Effector memory CD8-positive, alpha-beta T cell (primary cell): ENCODE measurements at regions not wholly inside any gene's neighbourhood (a gene's known extent, or its start where the extent isn't known, plus 50 kb on each side); places are given as distances from the start of the nearest gene placed in this dataset.

ENCODE experiments used
- ATAC-seq: fragments of 150-1000 bp; cut with Tn5 transposase; replicated peaks from 2 replicates; pipeline ENCODE4 v1.10.0; 2021; ENCODE audit warnings: mild to moderate bottlenecking, moderate library complexity
- DNase-seq, 3 experiments: peaks; one replicate each; pipeline ENCODE4 v3.0.0; 2021
- H3K27ac Mint-ChIP-seq, 2 donors: one replicate each; pipeline ENCODE4 v1.8.0; 2022; ENCODE audit warnings: mild to moderate bottlenecking in 2 of 2, mixed read lengths in 2 of 2, moderate library complexity in 2 of 2
- H3K27me3 Mint-ChIP-seq, 2 donors: one replicate each; pipeline ENCODE4 v1.8.0; 2022; ENCODE audit warnings: mixed read lengths in 2 of 2
- H3K36me3 Mint-ChIP-seq: one replicate; pipeline ENCODE4 v1.8.0; 2022; ENCODE audit warnings: mild to moderate bottlenecking, moderate library complexity, mixed read lengths; ENCODE audit not compliant: insufficient read depth
- H3K4me1 Mint-ChIP-seq, 2 donors: one replicate each; pipeline ENCODE4 v1.8.0; 2022; ENCODE audit warnings: low read depth in 2 of 2, mixed read lengths in 2 of 2
- H3K4me3 Mint-ChIP-seq, 2 donors: one replicate each; pipeline ENCODE4 v1.8.0; 2022; ENCODE audit warnings: mild to moderate bottlenecking in 2 of 2, mixed read lengths in 2 of 2, moderate library complexity in 2 of 2
- H3K9me3 Mint-ChIP-seq, 2 donors: one replicate each; pipeline ENCODE4 v1.8.0; 2022; ENCODE audit warnings: mixed read lengths in 2 of 2

DNA sequence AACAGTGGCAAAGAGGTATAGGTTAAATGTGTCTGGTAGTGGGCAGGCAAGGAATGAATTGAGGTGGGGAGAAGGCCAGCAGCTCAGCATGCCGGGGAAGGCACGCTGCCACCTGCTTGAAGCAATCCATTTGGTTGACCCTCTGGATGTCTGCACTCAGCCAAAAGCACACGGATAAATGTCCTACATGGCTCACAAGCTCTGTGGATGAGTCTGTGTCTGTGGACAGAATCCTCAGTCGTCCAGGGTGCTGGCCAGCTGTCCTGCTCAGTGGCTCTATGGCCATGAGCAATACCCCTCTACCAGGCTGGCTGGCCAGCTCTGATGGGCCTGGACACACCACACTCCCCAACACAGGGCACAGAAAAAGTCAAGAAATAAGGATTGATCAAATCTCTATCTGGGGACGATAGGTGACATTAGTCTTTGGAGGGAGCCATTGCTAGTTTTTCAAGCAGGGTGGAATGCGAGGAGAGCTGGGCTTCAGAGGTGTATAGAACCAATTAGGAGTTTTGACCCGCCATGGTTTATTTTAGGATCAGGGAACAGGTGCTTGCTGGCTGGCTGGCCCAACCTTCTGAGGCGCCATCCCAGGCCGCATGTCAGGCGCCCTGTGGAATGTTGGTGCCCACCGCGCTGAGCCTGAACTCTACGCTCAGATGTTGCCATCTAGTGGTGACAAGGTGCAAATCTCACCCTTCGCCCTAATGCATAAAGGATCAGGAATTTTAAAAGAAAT lies 493.4 kb downstream of the TNS3 start:
- no peak for ATAC-seq
- Mint-ChIP-seq H3K4me3 (no peak overlapping the region), H3K9me3 (peaks cover 0 to 4% of the 10 kb centered on the region in 2 donors), H3K36me3 (no peaks in the 10 kb centered on the region), H3K27me3 (peaks cover 0 to 17% of the 10 kb centered on the region in 2 donors), H3K4me1 (no peaks in the 10 kb centered on the region), H3K27ac (no peak overlapping the region)
- DNase-seq, result peak in 1 of 3 experiments; percentile 1

DNA sequence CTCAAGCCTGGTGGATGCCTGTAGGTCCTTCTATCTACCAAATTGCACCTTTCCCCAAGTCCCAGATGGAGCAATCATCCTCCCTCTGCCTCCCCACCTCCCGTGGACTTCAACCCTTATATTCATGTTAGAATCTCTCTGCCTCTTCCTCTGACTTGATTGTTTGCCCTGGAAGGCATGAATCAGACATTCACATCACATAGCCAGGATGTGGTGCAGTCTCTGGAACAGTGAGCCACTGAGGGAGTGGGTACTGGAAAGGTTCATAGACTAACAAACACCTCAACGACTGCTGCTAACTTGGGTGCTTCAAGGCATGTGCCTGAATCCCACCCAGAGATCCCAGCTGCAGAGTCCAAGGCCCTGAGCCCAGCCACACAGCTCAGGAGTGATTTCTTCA lies 494.0 kb downstream of the TNS3 start:
- H3K27ac Mint-ChIP-seq, result no peak overlapping the region
- H3K4me1 Mint-ChIP-seq, result no peaks in the 10 kb centered on the region
- H3K27me3 Mint-ChIP-seq, result peaks cover 0 to 17% of the 10 kb centered on the region in 2 donors
- H3K36me3 Mint-ChIP-seq, result no peaks in the 10 kb centered on the region
- H3K4me3 Mint-ChIP-seq, result no peak overlapping the region
- ATAC-seq (no peak), DNase-seq (no peak)
- peaks cover 0 to 4% of the 10 kb centered on the region in 2 donors for H3K9me3 Mint-ChIP-seq

DNA sequence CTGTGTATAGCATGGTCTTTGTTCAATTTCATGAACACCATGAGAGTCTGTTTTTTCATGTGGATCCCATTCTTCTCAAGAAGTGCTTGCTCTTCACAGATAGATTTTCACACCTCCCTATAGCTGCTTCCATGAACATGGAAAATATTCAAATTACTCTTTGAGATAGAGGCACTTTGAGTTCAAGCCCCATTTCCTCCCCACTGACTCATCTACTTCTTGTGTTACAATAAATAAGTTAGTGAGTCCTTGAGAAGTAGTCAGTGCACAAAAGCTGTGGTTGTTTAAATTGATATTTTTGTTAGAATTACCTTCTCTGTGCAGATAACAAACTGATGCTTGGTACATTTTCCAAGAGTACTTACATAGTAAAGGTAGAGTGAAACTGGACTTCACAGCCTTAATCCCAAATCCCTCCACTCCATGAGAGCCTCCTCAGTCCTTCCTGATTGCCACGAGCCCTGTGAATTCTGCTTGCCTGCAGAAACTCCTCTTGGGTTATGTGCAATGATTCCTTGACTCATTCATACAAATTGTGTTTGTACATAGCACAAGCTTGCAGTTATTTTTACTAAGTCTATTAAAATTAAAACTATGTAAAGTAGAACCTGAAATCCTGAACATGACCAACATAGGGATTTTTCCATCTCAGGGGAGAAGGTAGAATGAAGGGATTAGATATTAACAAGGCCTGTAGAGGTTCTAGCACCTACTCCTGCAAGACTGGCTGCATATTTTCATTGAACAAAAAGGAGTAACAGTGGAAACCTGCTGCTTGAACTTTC lies 496.2 kb downstream of the TNS3 start:
- Mint-ChIP-seq H3K36me3 (no peaks in the 10 kb centered on the region), H3K4me1 (no peaks in the 10 kb centered on the region), H3K27ac (no peak overlapping the region), H3K9me3 (peaks cover 0 to 2% of the 10 kb centered on the region in 2 donors), H3K27me3 (peaks cover 0 to 8% of the 10 kb centered on the region in 2 donors), H3K4me3 (no peak overlapping the region)
- ATAC-seq, result no peak
- no peak for DNase-seq

GRCh38 chr7:47083476-47084250 lies 498.2 kb downstream of the TNS3 start:
- ATAC-seq (no peak), DNase-seq (no peak)
- H3K27ac Mint-ChIP-seq, result no peak overlapping the region
- peaks cover 2 to 9% of the 10 kb centered on the region in 2 donors for H3K9me3 Mint-ChIP-seq
- no peak overlapping the region for H3K4me3 Mint-ChIP-seq
- H3K27me3 Mint-ChIP-seq, result no peaks in the 10 kb centered on the region
- no peaks in the 10 kb centered on the region for H3K4me1 Mint-ChIP-seq
- H3K36me3 Mint-ChIP-seq, result no peaks in the 10 kb centered on the region

GRCh38 chr7:47080816-47081215 lies 501.1 kb downstream of the TNS3 start:
- DNase-seq, result no peak
- no peak for ATAC-seq
- Mint-ChIP-seq H3K9me3 (peaks cover 2 to 9% of the 10 kb centered on the region in 2 donors), H3K27ac (no peak overlapping the region), H3K4me1 (no peaks in the 10 kb centered on the region), H3K36me3 (no peaks in the 10 kb centered on the region), H3K4me3 (no peak overlapping the region), H3K27me3 (no peaks in the 10 kb centered on the region)

GRCh38 chr7:47078241-47078640 lies 503.7 kb downstream of the TNS3 start:
- H3K4me1 Mint-ChIP-seq, result no peaks in the 10 kb centered on the region
- no peaks in the 10 kb centered on the region for H3K36me3 Mint-ChIP-seq
- no peak overlapping the region for H3K27ac Mint-ChIP-seq
- no peak overlapping the region for H3K4me3 Mint-ChIP-seq
- peaks cover 3 to 9% of the 10 kb centered on the region in 2 donors for H3K9me3 Mint-ChIP-seq
- no peaks in the 10 kb centered on the region for H3K27me3 Mint-ChIP-seq
- ATAC-seq (no peak), DNase-seq (no peak)

DNA sequence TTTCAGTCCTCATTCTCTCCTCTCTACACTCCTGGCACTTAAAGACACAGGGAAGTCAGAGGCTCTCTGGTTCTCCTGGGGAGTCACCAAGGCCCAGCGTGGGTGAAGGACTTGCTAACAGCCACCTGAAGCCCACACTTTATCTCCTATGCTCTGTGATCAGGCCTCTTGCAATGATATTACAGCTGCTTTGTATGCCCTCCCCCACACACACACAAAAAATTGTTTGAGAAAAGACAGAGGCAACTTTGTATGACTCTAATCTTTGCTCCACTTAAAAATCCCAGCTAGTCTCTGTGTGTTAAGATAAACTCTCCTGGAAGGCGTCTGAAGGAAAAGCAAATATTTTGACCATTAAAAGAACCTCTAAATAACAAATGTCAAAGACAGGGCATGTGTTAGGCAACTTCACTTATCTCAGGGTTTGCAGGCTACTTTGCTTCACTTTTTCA lies 507.2 kb downstream of the TNS3 start:
- ATAC-seq, result no peak

DNA sequence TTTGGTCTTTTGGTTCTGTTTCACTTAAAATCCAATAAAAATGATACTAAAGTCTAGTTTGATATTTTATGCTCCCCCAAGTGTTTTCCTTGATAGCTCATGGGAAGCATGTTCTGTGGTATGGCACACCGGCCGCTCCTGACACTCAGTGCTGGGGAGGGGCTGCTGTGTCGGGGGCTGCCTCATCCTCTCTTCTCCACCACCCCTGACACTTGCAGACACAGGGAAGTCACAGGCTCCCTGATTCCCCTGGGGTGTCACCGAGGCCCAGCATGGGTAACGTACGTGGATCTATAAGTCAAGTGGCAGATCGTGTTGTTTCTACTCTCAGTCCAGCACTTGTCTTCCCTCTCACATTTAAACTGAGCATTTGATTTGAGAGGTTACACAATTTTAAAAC lies 508.6 kb downstream of the TNS3 start:
- peaks cover 0 to 6% of the 10 kb centered on the region in 2 donors for H3K9me3 Mint-ChIP-seq
- no peaks in the 10 kb centered on the region for H3K27me3 Mint-ChIP-seq
- no peak overlapping the region for H3K4me3 Mint-ChIP-seq
- ATAC-seq (no peak), DNase-seq (no peak)
- no peaks in the 10 kb centered on the region for H3K4me1 Mint-ChIP-seq
- H3K27ac Mint-ChIP-seq, result no peak overlapping the region
- H3K36me3 Mint-ChIP-seq, result no peaks in the 10 kb centered on the region

More for the DNA sequence above, 507.2 kb downstream of the TNS3 start:
- no peaks in the 10 kb centered on the region for H3K36me3 Mint-ChIP-seq
- H3K4me3 Mint-ChIP-seq, result no peak overlapping the region
- DNase-seq, result no peak
- H3K4me1 Mint-ChIP-seq, result no peaks in the 10 kb centered on the region
- no peak overlapping the region for H3K27ac Mint-ChIP-seq
- no peaks in the 10 kb centered on the region for H3K27me3 Mint-ChIP-seq
- peaks cover 7 to 8% of the 10 kb centered on the region in 2 donors for H3K9me3 Mint-ChIP-seq

DNA sequence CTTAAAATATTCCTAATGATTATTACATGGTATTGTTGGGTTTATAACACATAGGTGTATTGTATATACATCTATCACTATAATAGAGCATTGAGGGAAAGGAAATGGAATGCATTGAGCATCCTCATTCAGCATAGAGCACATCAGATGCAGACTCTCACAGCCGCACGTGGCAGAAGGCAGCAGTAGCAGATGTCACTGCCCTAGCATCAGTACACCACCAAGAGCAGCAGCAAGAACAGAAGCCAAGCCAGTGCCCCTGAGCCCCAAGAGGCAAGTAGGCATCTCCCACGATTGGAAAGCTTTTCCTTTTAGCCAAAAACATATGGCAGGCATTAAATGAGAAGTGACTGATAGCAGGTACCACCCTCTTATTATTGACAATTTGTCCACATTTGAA lies 510.0 kb downstream of the TNS3 start:
- peaks cover 0 to 8% of the 10 kb centered on the region in 2 donors for H3K9me3 Mint-ChIP-seq
- H3K27me3 Mint-ChIP-seq, result no peaks in the 10 kb centered on the region
- H3K36me3 Mint-ChIP-seq, result no peaks in the 10 kb centered on the region
- DNase-seq, result no peak
- H3K4me3 Mint-ChIP-seq, result no peak overlapping the region
- H3K27ac Mint-ChIP-seq, result no peak overlapping the region
- H3K4me1 Mint-ChIP-seq, result no peaks in the 10 kb centered on the region
- ATAC-seq, result no peak

DNA sequence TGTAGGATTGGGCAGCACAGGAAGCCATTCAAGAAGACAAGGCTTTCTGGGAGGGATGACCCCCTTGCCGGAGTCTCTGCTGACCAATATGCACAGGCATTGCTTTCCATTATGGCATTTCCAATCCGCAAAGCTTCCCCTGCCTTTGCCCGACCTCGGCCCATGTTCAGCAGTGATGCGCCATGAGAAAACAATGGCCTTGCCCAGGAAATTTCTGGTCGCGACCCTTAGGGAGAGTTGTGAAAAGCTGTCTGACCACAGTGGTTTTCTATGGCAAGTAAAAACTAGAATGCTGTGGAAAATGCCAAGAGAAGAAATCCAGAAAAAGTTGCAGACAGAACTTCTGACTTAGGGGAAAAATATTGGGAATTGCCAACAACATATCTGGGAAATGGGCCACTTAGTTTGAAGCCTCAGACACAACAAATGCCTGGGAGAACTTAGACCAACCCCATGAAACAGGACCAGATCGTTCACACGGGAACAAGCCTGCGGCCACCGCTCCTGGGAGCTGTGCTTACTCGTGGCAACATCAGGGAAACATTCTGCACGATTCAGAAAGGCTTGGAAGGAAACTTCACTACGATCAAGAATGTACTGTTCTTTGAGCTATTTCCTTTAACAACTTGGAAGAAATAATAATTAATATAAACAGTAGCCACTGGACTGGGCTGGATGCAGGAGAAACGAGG lies 512.4 kb downstream of the TNS3 start:
- no peaks in the 10 kb centered on the region for H3K4me1 Mint-ChIP-seq

GRCh38 chr7:47066976-47067614 lies 514.8 kb downstream of the TNS3 start:
- ATAC-seq (no peak), DNase-seq (no peak)
- no peaks in the 10 kb centered on the region for H3K27me3 Mint-ChIP-seq
- no peaks in the 10 kb centered on the region for H3K36me3 Mint-ChIP-seq
- H3K9me3 Mint-ChIP-seq, result peaks cover 6 to 12% of the 10 kb centered on the region in 2 donors
- H3K27ac Mint-ChIP-seq, result no peak overlapping the region
- H3K4me1 Mint-ChIP-seq, result no peaks in the 10 kb centered on the region
- no peak overlapping the region for H3K4me3 Mint-ChIP-seq

More for the DNA sequence above, 512.4 kb downstream of the TNS3 start:
- no peak overlapping the region for H3K27ac Mint-ChIP-seq
- peaks cover 6 to 8% of the 10 kb centered on the region in 2 donors for H3K9me3 Mint-ChIP-seq
- no peaks in the 10 kb centered on the region for H3K27me3 Mint-ChIP-seq
- no peaks in the 10 kb centered on the region for H3K36me3 Mint-ChIP-seq
- H3K4me3 Mint-ChIP-seq, result no peak overlapping the region
- ATAC-seq, result no peak
- DNase-seq, result no peak

DNA sequence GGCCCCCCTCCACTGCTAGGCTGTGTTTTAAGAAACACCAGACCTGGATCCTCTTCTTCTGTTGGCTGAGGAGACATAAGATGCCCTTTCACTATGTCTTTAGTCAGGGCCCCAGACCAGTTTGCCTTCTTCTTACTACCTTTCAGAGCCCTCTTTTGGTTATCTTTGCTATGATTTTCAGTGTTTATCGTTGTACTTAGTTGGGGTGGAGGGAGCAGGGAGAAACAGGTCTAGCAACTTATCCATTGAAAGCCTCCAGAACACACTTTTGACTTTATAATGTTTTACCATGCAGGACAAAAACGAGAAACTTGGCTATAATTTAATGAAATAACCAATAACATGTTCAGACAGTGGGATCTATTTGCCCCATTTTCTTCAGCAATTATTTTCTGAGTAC lies 525.2 kb downstream of the TNS3 start:
- Mint-ChIP-seq H3K4me3 (no peak overlapping the region), H3K4me1 (no peaks in the 10 kb centered on the region), H3K9me3 (peaks cover 3 to 7% of the 10 kb centered on the region in 2 donors), H3K27ac (no peak overlapping the region), H3K36me3 (no peaks in the 10 kb centered on the region), H3K27me3 (peaks cover 0 to 10% of the 10 kb centered on the region in 2 donors)
- ATAC-seq (no peak), DNase-seq (no peak)
